HL-60 (cell line): ENCODE measurements at regions not wholly inside any gene's neighbourhood (a gene's known extent, or its start where the extent isn't known, plus 50 kb on each side); places are given as distances from the start of the nearest gene placed in this dataset.

Experiments
- POLR2AphosphoS5 ChIP-seq: IDR thresholded peaks from 2 replicates; pipeline ENCODE4 v1.6.1; 2012; ENCODE audit warnings: low read depth
- TF ChIP-seq, protein P1 (sequence below): IDR thresholded peaks from one replicate; pipeline ENCODE4 v1.5.1; 2011; ENCODE audit warnings: low read length, control low read depth, inconsistent platforms; ENCODE audit not compliant: insufficient read depth

DNA sequence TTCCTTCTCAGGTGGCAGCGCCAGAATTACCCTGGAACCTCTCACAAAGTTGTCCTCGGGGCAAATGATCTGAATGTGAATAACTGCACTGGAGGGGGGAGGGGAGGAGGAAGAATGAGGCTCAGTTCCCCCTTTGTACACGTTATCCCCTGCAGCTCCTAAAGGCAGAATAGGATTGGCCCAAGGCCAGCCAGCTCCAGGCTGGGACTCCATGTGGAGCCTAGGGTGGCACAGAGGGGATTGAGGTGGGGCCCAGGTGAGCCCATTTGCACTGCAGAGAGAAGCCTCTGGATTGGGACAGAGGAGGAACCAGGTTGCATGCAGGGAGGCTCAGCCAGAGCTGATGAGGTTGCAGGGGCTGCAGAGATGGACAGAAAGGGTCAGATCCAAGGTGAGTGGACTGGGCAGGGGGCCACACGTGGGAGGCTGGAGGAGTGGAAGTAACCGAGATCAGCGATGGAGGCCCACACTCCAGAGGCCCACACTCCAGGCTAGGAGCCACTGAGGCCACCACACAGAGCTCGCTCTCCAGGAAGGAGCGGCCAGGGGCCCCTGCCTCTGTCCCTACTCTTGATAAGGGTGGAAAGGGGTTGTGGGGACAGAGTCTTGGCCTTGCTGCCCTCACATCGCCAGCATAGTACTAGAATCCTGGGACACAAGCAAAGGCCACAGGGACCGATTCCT, 78.6 kb downstream of the RBFOX3 start:
- TF ChIP-seq, protein P1, sequence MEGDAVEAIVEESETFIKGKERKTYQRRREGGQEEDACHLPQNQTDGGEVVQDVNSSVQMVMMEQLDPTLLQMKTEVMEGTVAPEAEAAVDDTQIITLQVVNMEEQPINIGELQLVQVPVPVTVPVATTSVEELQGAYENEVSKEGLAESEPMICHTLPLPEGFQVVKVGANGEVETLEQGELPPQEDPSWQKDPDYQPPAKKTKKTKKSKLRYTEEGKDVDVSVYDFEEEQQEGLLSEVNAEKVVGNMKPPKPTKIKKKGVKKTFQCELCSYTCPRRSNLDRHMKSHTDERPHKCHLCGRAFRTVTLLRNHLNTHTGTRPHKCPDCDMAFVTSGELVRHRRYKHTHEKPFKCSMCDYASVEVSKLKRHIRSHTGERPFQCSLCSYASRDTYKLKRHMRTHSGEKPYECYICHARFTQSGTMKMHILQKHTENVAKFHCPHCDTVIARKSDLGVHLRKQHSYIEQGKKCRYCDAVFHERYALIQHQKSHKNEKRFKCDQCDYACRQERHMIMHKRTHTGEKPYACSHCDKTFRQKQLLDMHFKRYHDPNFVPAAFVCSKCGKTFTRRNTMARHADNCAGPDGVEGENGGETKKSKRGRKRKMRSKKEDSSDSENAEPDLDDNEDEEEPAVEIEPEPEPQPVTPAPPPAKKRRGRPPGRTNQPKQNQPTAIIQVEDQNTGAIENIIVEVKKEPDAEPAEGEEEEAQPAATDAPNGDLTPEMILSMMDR, result no peak
- no peak for TF ChIP-seq POLR2AphosphoS5
